Suprapubic skin (tissue), 4 donors: ENCODE measurements at regions not wholly inside any gene's neighbourhood (a gene's known extent, or its start where the extent isn't known, plus 50 kb on each side); places are given as distances from the start of the nearest gene placed in this dataset.

Experiments
- DNase-seq, 2 donors: peaks; one replicate each; pipeline ENCODE4 v3.0.0-alpha.2; 2019; ENCODE audit warnings: low spot score in 2 of 2
- H3K27ac ChIP-seq: fragments of 200-600 bp; sonication (generic); one replicate; pipeline ENCODE4 v1.5.1; 2019
- H3K27me3 ChIP-seq: fragments of 200-600 bp; sonication (generic); one replicate; pipeline ENCODE4 v1.5.1; 2019
- H3K36me3 ChIP-seq: fragments of 200-600 bp; sonication (generic); one replicate; pipeline ENCODE4 v1.5.1; 2019
- H3K4me1 ChIP-seq: fragments of 200-600 bp; sonication (generic); one replicate; pipeline ENCODE4 v1.5.1; 2019
- H3K4me3 ChIP-seq: fragments of 200-600 bp; sonication (generic); one replicate; pipeline ENCODE4 v1.5.1; 2019; ENCODE audit warnings: mild to moderate bottlenecking
- H3K9me3 ChIP-seq: fragments of 200-600 bp; sonication (generic); one replicate; pipeline ENCODE4 v1.5.1; 2019
- EP300 ChIP-seq: sonication (generic); formaldehyde crosslinking; IDR thresholded peaks from one replicate; pipeline ENCODE4 v1.6.1; 2017; ENCODE audit warnings: antibody characterized with exemption
- POLR2A ChIP-seq, 2 donors: fragments of 450-650 bp; IDR thresholded peaks; one replicate each; pipeline ENCODE4 v1.6.1; 2017; ENCODE audit warnings: antibody characterized with exemption in 2 of 2, mild to moderate bottlenecking in 2 of 2, moderate library complexity in 2 of 2
- POLR2AphosphoS5 ChIP-seq, 3 donors: sonication (generic); formaldehyde crosslinking; IDR thresholded peaks; one replicate each; pipeline ENCODE4 v1.6.1; 2017; ENCODE audit warnings: antibody characterized with exemption in 3 of 3
- WGBS: methylation state at CpG from one replicate; pipeline ENCODE4 v1.1.5; 2018; 5-methylcytosine and 5-hydroxymethylcytosine counted together
- TF ChIP-seq, protein P1 (sequence below), 2 donors: fragments of 200-600 bp in 1 of 2; fragments of 450-650 bp in 1 of 2; sonication (generic) in 1 of 2; IDR thresholded peaks; one replicate each; pipeline ENCODE4 v1.5.1; 2016 to 2019; ENCODE audit warnings: antibody characterized with exemption in 2 of 2, mild to moderate bottlenecking in 1 of 2, moderate library complexity in 1 of 2

- Histone ChIP-seq H3K27me3 (no peaks in the 10 kb centered on the region), H3K27ac (no peak overlapping the region), H3K4me3 (no peak overlapping the region), H3K9me3 (no peaks in the 10 kb centered on the region), H3K4me1 (no peaks in the 10 kb centered on the region), H3K36me3 (no peaks in the 10 kb centered on the region)
- TF ChIP-seq POLR2A (IDR thresholded peaks at IDR 0.05) (no peak), POLR2AphosphoS5 (IDR thresholded peaks at IDR 0.05) (no peak), EP300 (no peak)
- TF ChIP-seq, protein P1, sequence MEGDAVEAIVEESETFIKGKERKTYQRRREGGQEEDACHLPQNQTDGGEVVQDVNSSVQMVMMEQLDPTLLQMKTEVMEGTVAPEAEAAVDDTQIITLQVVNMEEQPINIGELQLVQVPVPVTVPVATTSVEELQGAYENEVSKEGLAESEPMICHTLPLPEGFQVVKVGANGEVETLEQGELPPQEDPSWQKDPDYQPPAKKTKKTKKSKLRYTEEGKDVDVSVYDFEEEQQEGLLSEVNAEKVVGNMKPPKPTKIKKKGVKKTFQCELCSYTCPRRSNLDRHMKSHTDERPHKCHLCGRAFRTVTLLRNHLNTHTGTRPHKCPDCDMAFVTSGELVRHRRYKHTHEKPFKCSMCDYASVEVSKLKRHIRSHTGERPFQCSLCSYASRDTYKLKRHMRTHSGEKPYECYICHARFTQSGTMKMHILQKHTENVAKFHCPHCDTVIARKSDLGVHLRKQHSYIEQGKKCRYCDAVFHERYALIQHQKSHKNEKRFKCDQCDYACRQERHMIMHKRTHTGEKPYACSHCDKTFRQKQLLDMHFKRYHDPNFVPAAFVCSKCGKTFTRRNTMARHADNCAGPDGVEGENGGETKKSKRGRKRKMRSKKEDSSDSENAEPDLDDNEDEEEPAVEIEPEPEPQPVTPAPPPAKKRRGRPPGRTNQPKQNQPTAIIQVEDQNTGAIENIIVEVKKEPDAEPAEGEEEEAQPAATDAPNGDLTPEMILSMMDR (IDR thresholded peaks at IDR 0.05), result no peak
- WGBS, result 62% methylated on average over 2 of the region's 2 CpGs
- no peak for DNase-seq
These were observed 414.9 kb upstream of the ACO1 start for GRCh38 chr9:31969552-31969951.

- TF ChIP-seq POLR2AphosphoS5 (IDR thresholded peaks at IDR 0.05) (no peak), POLR2A (IDR thresholded peaks at IDR 0.05) (no peak), EP300 (no peak)
- TF ChIP-seq, protein P1 (IDR thresholded peaks at IDR 0.05), result no peak
- Histone ChIP-seq H3K9me3 (peaks cover 8% of the 10 kb centered on the region), H3K4me3 (no peak overlapping the region), H3K27ac (no peak overlapping the region), H3K36me3 (no peaks in the 10 kb centered on the region), H3K4me1 (no peaks in the 10 kb centered on the region), H3K27me3 (no peaks in the 10 kb centered on the region)
- no peak for DNase-seq
- WGBS, result 43% methylated on average over 1 of the region's 1 CpG
These were observed 400.5 kb upstream of the ACO1 start for GRCh38 chr9:31983895-31984294.

DNA sequence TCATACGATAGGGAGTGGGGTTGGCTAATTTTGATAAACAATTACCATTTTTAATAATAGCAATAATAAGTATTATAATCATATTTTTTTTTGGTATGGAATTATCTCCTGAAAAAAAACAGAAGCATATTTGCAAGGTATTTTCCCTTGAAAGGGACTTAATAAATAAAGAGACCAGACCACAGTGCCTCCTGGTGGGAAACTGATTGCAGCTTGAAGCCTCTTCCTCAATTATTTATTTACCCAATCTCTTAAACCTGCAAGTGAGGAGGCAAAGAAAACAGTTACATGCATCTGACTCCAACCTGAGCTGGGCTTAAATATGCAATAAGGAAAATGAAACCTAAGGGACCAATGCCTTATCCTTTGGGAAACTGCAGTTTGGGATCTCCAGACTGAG lies 388.1 kb upstream of the ACO1 start:
- H3K27me3 ChIP-seq, result no peaks in the 10 kb centered on the region
- no peaks in the 10 kb centered on the region for H3K9me3 ChIP-seq
- 52% methylated on average over 1 of the region's 1 CpG for WGBS
- H3K27ac ChIP-seq, result no peak overlapping the region
- H3K4me3 ChIP-seq, result no peak overlapping the region
- no peak for TF ChIP-seq POLR2A (IDR thresholded peaks at IDR 0.05)
- TF ChIP-seq POLR2AphosphoS5 (IDR thresholded peaks at IDR 0.05), result no peak
- TF ChIP-seq, protein P1 (IDR thresholded peaks at IDR 0.05), result no peak
- TF ChIP-seq EP300, result no peak
- no peak for DNase-seq
- no peaks in the 10 kb centered on the region for H3K4me1 ChIP-seq
- H3K36me3 ChIP-seq, result no peaks in the 10 kb centered on the region

DNA sequence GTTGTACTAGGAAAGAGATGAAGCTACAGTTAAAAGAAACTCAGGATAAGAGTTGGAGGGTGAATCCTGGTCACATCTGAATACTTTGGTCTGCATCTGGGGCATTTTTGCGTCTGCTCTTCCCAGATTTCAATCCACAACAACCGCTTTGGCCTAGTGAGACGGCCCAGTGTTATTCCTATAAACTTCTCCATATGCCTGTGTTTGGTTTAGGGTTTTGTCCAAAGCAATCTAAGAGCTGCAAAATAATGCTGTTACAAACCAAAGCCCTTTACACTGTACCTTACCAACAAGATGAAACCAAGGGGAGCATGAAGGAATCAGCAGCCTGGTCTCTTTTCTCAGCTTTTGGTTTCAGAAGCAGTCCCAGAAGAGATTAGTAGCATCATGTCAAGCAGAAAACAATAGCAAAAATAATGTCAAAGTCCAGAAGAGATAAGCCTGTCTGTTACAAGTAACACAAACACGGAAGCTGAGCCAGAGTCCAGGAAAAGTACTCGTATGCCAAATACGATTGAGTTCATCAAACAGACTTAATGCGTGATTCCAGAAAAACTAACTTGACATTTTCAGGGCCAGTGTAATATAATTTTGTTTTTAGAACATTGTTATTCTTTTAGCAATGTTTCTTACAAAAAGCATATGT lies 379.9 kb upstream of the ACO1 start:
- Histone ChIP-seq H3K27me3 (no peaks in the 10 kb centered on the region), H3K27ac (no peak overlapping the region), H3K9me3 (no peaks in the 10 kb centered on the region), H3K36me3 (no peaks in the 10 kb centered on the region), H3K4me3 (no peak overlapping the region), H3K4me1 (no peaks in the 10 kb centered on the region)
- 84% methylated on average over 7 of the region's 7 CpGs for WGBS
- no peak for DNase-seq
- TF ChIP-seq POLR2A (IDR thresholded peaks at IDR 0.05) (no peak), POLR2AphosphoS5 (IDR thresholded peaks at IDR 0.05) (no peak), EP300 (no peak)
- TF ChIP-seq, protein P1 (IDR thresholded peaks at IDR 0.05), result no peak

GRCh38 chr9:32010322-32010721 lies 374.1 kb upstream of the ACO1 start:
- no peak overlapping the region for H3K4me3 ChIP-seq
- DNase-seq, result no peak
- TF ChIP-seq, protein P1 (IDR thresholded peaks at IDR 0.05), result no peak
- TF ChIP-seq POLR2A (IDR thresholded peaks at IDR 0.05), result no peak
- no peak for TF ChIP-seq EP300
- no peak for TF ChIP-seq POLR2AphosphoS5 (IDR thresholded peaks at IDR 0.05)
- H3K4me1 ChIP-seq, result no peaks in the 10 kb centered on the region
- no peaks in the 10 kb centered on the region for H3K27me3 ChIP-seq
- H3K9me3 ChIP-seq, result peaks cover 8% of the 10 kb centered on the region
- WGBS, result 81% methylated on average over 4 of the region's 8 CpGs
- no peaks in the 10 kb centered on the region for H3K36me3 ChIP-seq
- no peak overlapping the region for H3K27ac ChIP-seq
